ENCODE measurements at regions not wholly inside any gene's neighbourhood (a gene's known extent, or its start where the extent isn't known, plus 50 kb on each side); places are given as distances from the start of the nearest gene placed in this dataset.

DNA sequence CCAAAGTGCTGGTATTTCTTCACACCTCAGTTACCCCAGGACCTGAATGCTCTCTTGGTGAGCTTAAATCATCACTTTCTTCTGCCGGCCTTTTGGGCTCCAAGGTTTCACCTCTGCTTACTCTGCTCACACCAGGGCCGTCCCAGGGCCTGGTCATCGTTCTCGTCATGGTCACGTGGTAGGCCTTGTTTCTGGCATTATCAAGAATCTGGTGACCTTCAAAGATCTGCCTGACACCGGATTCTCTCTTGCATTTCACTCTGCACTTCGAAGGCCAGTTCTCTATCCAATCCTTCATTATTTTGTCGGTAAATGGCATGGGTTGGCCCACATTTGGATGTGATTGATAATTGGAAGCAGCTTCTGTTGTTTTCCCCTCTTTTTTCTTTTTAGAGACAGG, 80.5 kb downstream of the HRH4 start:
- no peaks in the 10 kb centered on the region for H3K4me1 ChIP-seq (ENCODE audit: control insufficient read depth in 4 of 4, insufficient read depth in 4 of 4, low read length in 3 of 4)
- H3K27ac ChIP-seq (ENCODE audit: low read depth in 1 of 2, low read length in 2 of 2) = no peak overlapping the region
- no peaks in the 10 kb centered on the region for H3K36me3 ChIP-seq (ENCODE audit: control insufficient read depth in 4 of 4, insufficient read depth in 3 of 4, low read depth in 1 of 4, low read length in 3 of 4)
- no peak overlapping the region for H3K9ac ChIP-seq (ENCODE audit: low read depth in 1 of 2, low read length in 2 of 2)
- 78% methylated on average over 8 of the region's 8 CpGs for WGBS
- peaks cover 0 to 5% (median 0%) of the 10 kb centered on the region in 4 donors for H3K27me3 ChIP-seq (ENCODE audit: control insufficient read depth in 4 of 4, insufficient read depth in 4 of 4, low read length in 3 of 4)
- TF ChIP-seq HNF4A (conservative IDR thresholded peaks at IDR 0.05) = no peak
- no peak for TF ChIP-seq EGR1 (IDR thresholded peaks at IDR 0.05; ENCODE audit: low read depth in 2 of 2)
- no peak for TF ChIP-seq GABPA (IDR thresholded peaks at IDR 0.05 in 1 of 2, conservative IDR thresholded peaks at IDR 0.05 in 1 of 2)
- TF ChIP-seq REST (IDR thresholded peaks at IDR 0.05) = no peak
- TF ChIP-seq NR2F2 (IDR thresholded peaks at IDR 0.05) = no peak
- no peak for TF ChIP-seq ZBTB33 (IDR thresholded peaks at IDR 0.05)
- TF ChIP-seq, protein P1, sequence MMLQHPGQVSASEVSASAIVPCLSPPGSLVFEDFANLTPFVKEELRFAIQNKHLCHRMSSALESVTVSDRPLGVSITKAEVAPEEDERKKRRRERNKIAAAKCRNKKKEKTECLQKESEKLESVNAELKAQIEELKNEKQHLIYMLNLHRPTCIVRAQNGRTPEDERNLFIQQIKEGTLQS (IDR thresholded peaks at IDR 0.05) = no peak
- no peak for TF ChIP-seq YY1 (IDR thresholded peaks at IDR 0.05)
- no peak for TF ChIP-seq RXRA (IDR thresholded peaks at IDR 0.05)
- no peak for TF ChIP-seq HNF4G (IDR thresholded peaks at IDR 0.05)
- TF ChIP-seq JUND (IDR thresholded peaks at IDR 0.05) = no peak
- no peak for TF ChIP-seq FOXA1 (IDR thresholded peaks at IDR 0.05)
- TF ChIP-seq RAD21 (IDR thresholded peaks at IDR 0.05) = no peak
- no peak for TF ChIP-seq MAX (IDR thresholded peaks at IDR 0.05)
- TF ChIP-seq CTCF (IDR thresholded peaks at IDR 0.05; ENCODE audit: low read depth, low read length, missing input control) = no peak
- H3K4me3 ChIP-seq (ENCODE audit: low read depth in 1 of 3, low read length in 3 of 3) = no peak overlapping the region
- DNase-seq (ENCODE audit: low spot score) = no peak
- no peaks in the 10 kb centered on the region for H3K9me3 ChIP-seq (ENCODE audit: control insufficient read depth in 4 of 4, low read length in 3 of 4)

All from liver (tissue), 8 donors.